H1 (cell line): ENCODE measurements at regions not wholly inside any gene's neighbourhood (a gene's known extent, or its start where the extent isn't known, plus 50 kb on each side); places are given as distances from the start of the nearest gene placed in this dataset.

Experiments used
- CTCF ChIA-PET: fragments of 300-600 bp; sonication (Branson Sonifier 250); formaldehyde crosslinking; loops from one replicate; lab custom pipeline; 2021; ENCODE audit not compliant: partially characterized antibody; lab: Charles Lee
- POLR2A ChIA-PET: fragments of 300-600 bp; sonication (Branson Sonifier 250); formaldehyde crosslinking; loops from one replicate; lab custom pipeline; 2021; ENCODE audit warnings: inconsistent platforms; ENCODE audit not compliant: partially characterized antibody; lab: Charles Lee
- DNase-seq, 2 experiments: peaks; one replicate each; pipeline versions ENCODE4 v3.0.0 to v3.0.0-alpha.2; 2010 to 2022; ENCODE audit warnings: low spot score in 2 of 2, low read depth in 1 of 2, mixed read lengths in 1 of 2
- FAIRE-seq: peaks from 2 replicates; lab custom pipeline; 2011; peaks lifted over from hg19 to GRCh38; lab: Jason Lieb, UNC
- H2AFZ ChIP-seq: 2 replicates; pipeline ENCODE4 v1.8.1; 2012; ENCODE audit warnings: low read length, inconsistent platforms
- H2AK5ac ChIP-seq: 2 replicates; pipeline ENCODE4 v1.6.1; 2013; ENCODE audit warnings: low read depth, low read length
- H2BK120ac ChIP-seq: replicated peaks from 2 replicates; pipeline ENCODE3; 2013; ENCODE audit warnings: low read depth, low read length, inconsistent platforms
- H2BK12ac ChIP-seq: 2 replicates; pipeline ENCODE4 v1.6.1; 2013; ENCODE audit warnings: low read depth, low read length
- H2BK15ac ChIP-seq: 2 replicates; pipeline ENCODE4 v1.6.1; 2013; ENCODE audit warnings: low read length
- H2BK20ac ChIP-seq: 2 replicates; pipeline ENCODE4 v1.6.1; 2013; ENCODE audit warnings: low read length
- H2BK5ac ChIP-seq: 2 replicates; pipeline ENCODE4 v1.6.1; 2013; ENCODE audit warnings: low read depth, low read length
- H3K14ac ChIP-seq: 2 replicates; pipeline ENCODE4 v1.6.1; 2013; ENCODE audit warnings: inconsistent platforms; ENCODE audit not compliant: insufficient read length
- H3K18ac ChIP-seq: 2 replicates; pipeline ENCODE4 v1.6.1; 2013; ENCODE audit warnings: low read length; ENCODE audit errors: extremely low read depth
- H3K23ac ChIP-seq: 2 replicates; pipeline ENCODE4 v1.6.1; 2013; ENCODE audit warnings: inconsistent platforms; ENCODE audit not compliant: insufficient read length
- H3K23me2 ChIP-seq: 2 replicates; pipeline ENCODE4 v1.6.1; 2013; ENCODE audit warnings: low read depth, low read length
- H3K27ac ChIP-seq: 2 replicates; pipeline ENCODE4 v1.6.1; 2011; ENCODE audit warnings: low read depth, low read length, inconsistent platforms
- H3K27me3 ChIP-seq, 4 experiments: replicated peaks in 1 of 4; 1 replicate in 1 of 4; 2 replicates in 3 of 4; pipeline versions ENCODE4 v1.6.1 to v1.8.1; 2011 to 2013; ENCODE audit warnings: low read length in 3 of 4, mild to moderate bottlenecking in 3 of 4, inconsistent platforms in 2 of 4, mixed read lengths in 2 of 4, moderate library complexity in 1 of 4; ENCODE audit not compliant: control insufficient read depth in 3 of 4, insufficient read depth in 3 of 4; ENCODE audit errors: extremely low read depth in 1 of 4
- H3K36me3 ChIP-seq, 4 experiments: 2 replicates each; pipeline versions ENCODE4 v1.6.1 to v1.8.1; 2011 to 2013; ENCODE audit warnings: mild to moderate bottlenecking in 4 of 4, low read length in 3 of 4, moderate library complexity in 2 of 4, control low read depth in 1 of 4, inconsistent platforms in 1 of 4; ENCODE audit not compliant: insufficient read depth in 4 of 4, control insufficient read depth in 2 of 4
- H3K4ac ChIP-seq: replicated peaks from 2 replicates; pipeline ENCODE3; 2013; ENCODE audit warnings: low read length, low read depth, mixed read lengths, inconsistent platforms; ENCODE audit not compliant: insufficient read length
- H3K4me1 ChIP-seq, 4 experiments: replicated peaks in 1 of 4; 1 replicate in 1 of 4; 2 replicates in 3 of 4; pipeline versions ENCODE4 v1.6.1 to v1.8.1; 2011 to 2013; ENCODE audit warnings: low read length in 3 of 4, inconsistent platforms in 2 of 4, mixed read lengths in 1 of 4; ENCODE audit not compliant: insufficient read depth in 4 of 4, control insufficient read depth in 3 of 4
- H3K4me2 ChIP-seq, 2 experiments: 2 replicates each; pipeline versions ENCODE4 v1.6.1 to v1.8.1; 2011 to 2013; ENCODE audit warnings: low read depth in 2 of 2, low read length in 2 of 2, control low read depth in 1 of 2, inconsistent platforms in 1 of 2, mild to moderate bottlenecking in 1 of 2; ENCODE audit not compliant: insufficient read depth in 1 of 2
- H3K4me3 ChIP-seq, 4 experiments: fragments of 200-600, 300-600 bp in 1 of 4; sonication (generic), shearing (Covaris generic), sonication (Bioruptor Twin) in 1 of 4; 2 replicates each; pipeline versions ENCODE4 v1.5.1 to v1.8.1; 2011 to 2016; ENCODE audit warnings: low read length in 4 of 4, low read depth in 3 of 4, control low read depth in 2 of 4, inconsistent platforms in 2 of 4, mild to moderate bottlenecking in 2 of 4, mixed read lengths in 1 of 4, moderate library complexity in 1 of 4; ENCODE audit not compliant: insufficient read depth in 2 of 4; ENCODE audit errors: extremely low read depth in 1 of 4
- H3K56ac ChIP-seq: replicated peaks from 2 replicates; pipeline ENCODE3; 2013; ENCODE audit warnings: low read depth, mild to moderate bottlenecking, mixed read lengths, low read length, inconsistent platforms; ENCODE audit not compliant: insufficient read length
- H3K79me1 ChIP-seq: 2 replicates; pipeline ENCODE4 v1.6.1; 2013; ENCODE audit warnings: low read depth, low read length, control low read depth
- H3K79me2 ChIP-seq, 2 experiments: 2 replicates each; pipeline versions ENCODE4 v1.6.1 to v1.8.1; 2012 to 2013; ENCODE audit warnings: low read length in 2 of 2, mild to moderate bottlenecking in 2 of 2, inconsistent platforms in 1 of 2; ENCODE audit not compliant: insufficient read depth in 2 of 2, control insufficient read depth in 1 of 2
- H3K9ac ChIP-seq, 4 experiments: replicated peaks in 1 of 4; 1 replicate in 1 of 4; 2 replicates in 3 of 4; pipeline versions ENCODE4 v1.6.1 to v1.8.1; 2011 to 2013; ENCODE audit warnings: low read depth in 3 of 4, low read length in 3 of 4, control low read depth in 2 of 4, mild to moderate bottlenecking in 2 of 4, moderate library complexity in 2 of 4, inconsistent platforms in 1 of 4; ENCODE audit errors: extremely low read depth in 1 of 4
- H3K9me3 ChIP-seq, 2 experiments: 2 replicates each; pipeline versions ENCODE4 v1.6.1 to v1.8.1; 2012 to 2013; ENCODE audit warnings: mild to moderate bottlenecking in 2 of 2, moderate library complexity in 2 of 2, control low read depth in 1 of 2, inconsistent platforms in 1 of 2, low read depth in 1 of 2, low read length in 1 of 2, mixed read lengths in 1 of 2; ENCODE audit not compliant: insufficient read depth in 2 of 2
- H4K20me1 ChIP-seq, 2 experiments: replicated peaks in 1 of 2; 2 replicates each; pipeline versions ENCODE3 to v1.8.1; 2011 to 2013; ENCODE audit warnings: inconsistent platforms in 2 of 2, low read length in 2 of 2, mild to moderate bottlenecking in 1 of 2; ENCODE audit not compliant: insufficient read depth in 2 of 2, control insufficient read depth in 1 of 2
- H4K5ac ChIP-seq: 2 replicates; pipeline ENCODE4 v1.6.1; 2013; ENCODE audit warnings: low read length, low read depth, mixed read lengths, inconsistent platforms; ENCODE audit not compliant: insufficient read length
- H4K8ac ChIP-seq: 2 replicates; pipeline ENCODE4 v1.8.0; 2013; ENCODE audit warnings: mild to moderate bottlenecking, moderate library complexity, low read length, inconsistent platforms; ENCODE audit not compliant: insufficient read depth; ENCODE audit errors: extremely low read depth
- H4K91ac ChIP-seq: replicated peaks from 2 replicates; pipeline ENCODE3; 2013; ENCODE audit warnings: low read length, mixed read lengths, inconsistent platforms; ENCODE audit not compliant: insufficient read length
- CREB1 ChIP-seq: IDR thresholded peaks from 2 replicates; pipeline ENCODE4 v1.6.1; 2012; ENCODE audit warnings: inconsistent platforms
- POLR2A ChIP-seq, 2 experiments: IDR thresholded peaks; 1 replicate in 1 of 2; 2 replicates in 1 of 2; pipeline ENCODE4 v1.6.1; 2011; ENCODE audit warnings: low read depth in 2 of 2, low read length in 2 of 2, mild to moderate bottlenecking in 2 of 2; ENCODE audit errors: control extremely low read depth in 1 of 2
- WGBS, 2 experiments: shearing (Covaris generic) in 1 of 2; methylation state at CpG; one replicate each; pipeline versions ENCODE4 v1.1.6 to v1.1.7; 2013 to 2015; ENCODE audit warnings: low lambda C conversion rate in 2 of 2, mixed read lengths in 2 of 2, inconsistent platforms in 1 of 2, low coverage in 1 of 2, missing lambda C conversion rate in 1 of 2; ENCODE audit not compliant: insufficient replicate concordance in 2 of 2, insufficient coverage in 1 of 2, insufficient read length in 1 of 2; ENCODE audit errors: extremely low coverage in 1 of 2, missing lambda C conversion rate in 1 of 2; 5-methylcytosine and 5-hydroxymethylcytosine counted together

DNA sequence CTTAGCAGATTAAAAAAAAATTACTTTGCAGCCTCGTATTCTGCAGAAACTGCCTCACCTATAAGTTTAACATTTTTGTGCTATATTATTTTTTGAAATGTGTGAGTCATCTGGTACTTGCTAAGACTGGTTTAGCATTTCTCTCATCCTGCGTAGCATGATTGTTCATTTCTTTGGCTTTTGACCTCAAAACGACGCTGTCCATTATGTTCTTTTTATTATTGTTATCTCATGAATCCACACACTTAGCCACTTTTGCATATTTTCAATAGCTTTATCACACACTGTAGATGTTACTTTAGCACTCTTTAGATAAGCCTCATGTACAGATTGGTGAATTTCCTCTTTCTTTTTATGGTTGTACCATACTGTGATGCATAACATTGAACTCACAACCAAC is 1004.9 kb upstream of the NCAM2 start:
- Histone ChIP-seq H2BK120ac (no peak overlapping the region), H3K14ac (no peak overlapping the region), H2BK20ac (no peak overlapping the region), H4K8ac (no peak overlapping the region), H3K4me1 (no peaks in the 10 kb centered on the region), H3K36me3 (no peaks in the 10 kb centered on the region), H2AK5ac (no peak overlapping the region), H2BK12ac (no peak overlapping the region), H4K20me1 (no peaks in the 10 kb centered on the region), H3K79me2 (no peaks in the 10 kb centered on the region), H3K27me3 (no peaks in the 10 kb centered on the region), H2AFZ (no peak overlapping the region), H3K56ac (no peak overlapping the region), H3K18ac (no peak overlapping the region), H3K23me2 (no peaks in the 10 kb centered on the region), H3K4me2 (no peak overlapping the region), H3K23ac (no peak overlapping the region), H3K4ac (no peak overlapping the region), H4K91ac (no peak overlapping the region), H3K4me3 (no peak overlapping the region), H3K9me3 (no peaks in the 10 kb centered on the region), H4K5ac (no peak overlapping the region), H3K9ac (no peak overlapping the region), H3K79me1 (no peaks in the 10 kb centered on the region), H3K27ac (no peak overlapping the region), H2BK15ac (no peak overlapping the region)
- no peak for DNase-seq
- no peak for FAIRE-seq
- 97% methylated on average over 4 of the region's 4 CpGs; no CpG with 5 or more reads in 1 of the 2 experiments for WGBS, 2 experiments
- CTCF ChIA-PET = interaction anchor here (0.6 kb wide), 1 partner anchor 46 kb away, joined by 3 read pairs; no protein-coding TSS in a partner anchor
- POLR2A ChIA-PET = no interaction called here
- TF ChIP-seq POLR2A (IDR thresholded peaks at IDR 0.05; ENCODE audit: control extremely low read depth in 1 of 2, low read depth in 2 of 2, low read length in 2 of 2) = no peak
- no peak for TF ChIP-seq CREB1
- TF ChIP-seq, all 59 proteins: peak for 0
- no peak overlapping the region for H2BK5ac ChIP-seq
